ENCODE measurements at regions not wholly inside any gene's neighbourhood (a gene's known extent, or its start where the extent isn't known, plus 50 kb on each side); places are given as distances from the start of the nearest gene placed in this dataset.

GRCh38 chr2:128778843-128779242 is 460.2 kb upstream of the HS6ST1 start:
- DNase-seq (ENCODE audit: low read depth, low spot score) (no peak), FAIRE-seq (no peak)
- Histone ChIP-seq H3K36me3 (ENCODE audit: control insufficient read depth in 2 of 2, extremely low read depth in 1 of 2, insufficient read depth in 2 of 2, low read length in 2 of 2) (no peaks in the 10 kb centered on the region), H3K79me2 (ENCODE audit: control insufficient read depth, insufficient read depth, low read length) (no peaks in the 10 kb centered on the region), H3K9me3 (replicated peaks; ENCODE audit: control insufficient read depth, insufficient read depth, low read length) (peaks cover 2% of the 10 kb centered on the region), H3K9ac (replicated peaks; ENCODE audit: extremely low read depth, insufficient read depth, low read length) (no peak overlapping the region), H2AFZ (ENCODE audit: low read depth, low read length) (no peak overlapping the region), H3K27ac (ENCODE audit: insufficient read depth, low read depth, low read length) (no peak overlapping the region), H3K4me1 (ENCODE audit: control insufficient read depth, extremely low read depth, insufficient read depth, low read length) (no peaks in the 10 kb centered on the region), H3K9me1 (replicated peaks; ENCODE audit: control insufficient read depth, extremely low read depth, insufficient read depth, low read length) (no peaks in the 10 kb centered on the region), H4K20me1 (replicated peaks; ENCODE audit: control insufficient read depth, extremely low read depth, insufficient read depth, low read length) (no peaks in the 10 kb centered on the region), H3K27me3 (ENCODE audit: control insufficient read depth in 2 of 2, insufficient read depth in 2 of 2, low read length in 2 of 2) (no peaks in the 10 kb centered on the region), H3K4me3 (replicated peaks in 1 of 3; ENCODE audit: insufficient read depth in 1 of 3, low read depth in 1 of 3, low read length in 3 of 3) (no peak overlapping the region), H3K4me2 (ENCODE audit: insufficient read depth, low read length) (no peak overlapping the region)
- dilution Hi-C loops (cut with MboI; ENCODE audit: extremely low pct_ligation_motif_present, low sequenced_read_pairs) (no loop called here), intact Hi-C loops (cut with micrococcal nuclease) (no loop called here)
- no TSS peak for BruUV-seq (replicated peaks)
- CTCF ChIA-PET = no interaction called here
- no peak for TF ChIP-seq GATA2 (IDR thresholded peaks at IDR 0.05; ENCODE audit: insufficient read depth, insufficient read length, low read depth, low read length)
- no peak for TF ChIP-seq JUN (IDR thresholded peaks at IDR 0.05; ENCODE audit: borderline replicate concordance, insufficient read depth, insufficient read length, low read depth)
- TF ChIP-seq, protein P1, sequence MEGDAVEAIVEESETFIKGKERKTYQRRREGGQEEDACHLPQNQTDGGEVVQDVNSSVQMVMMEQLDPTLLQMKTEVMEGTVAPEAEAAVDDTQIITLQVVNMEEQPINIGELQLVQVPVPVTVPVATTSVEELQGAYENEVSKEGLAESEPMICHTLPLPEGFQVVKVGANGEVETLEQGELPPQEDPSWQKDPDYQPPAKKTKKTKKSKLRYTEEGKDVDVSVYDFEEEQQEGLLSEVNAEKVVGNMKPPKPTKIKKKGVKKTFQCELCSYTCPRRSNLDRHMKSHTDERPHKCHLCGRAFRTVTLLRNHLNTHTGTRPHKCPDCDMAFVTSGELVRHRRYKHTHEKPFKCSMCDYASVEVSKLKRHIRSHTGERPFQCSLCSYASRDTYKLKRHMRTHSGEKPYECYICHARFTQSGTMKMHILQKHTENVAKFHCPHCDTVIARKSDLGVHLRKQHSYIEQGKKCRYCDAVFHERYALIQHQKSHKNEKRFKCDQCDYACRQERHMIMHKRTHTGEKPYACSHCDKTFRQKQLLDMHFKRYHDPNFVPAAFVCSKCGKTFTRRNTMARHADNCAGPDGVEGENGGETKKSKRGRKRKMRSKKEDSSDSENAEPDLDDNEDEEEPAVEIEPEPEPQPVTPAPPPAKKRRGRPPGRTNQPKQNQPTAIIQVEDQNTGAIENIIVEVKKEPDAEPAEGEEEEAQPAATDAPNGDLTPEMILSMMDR (IDR thresholded peaks at IDR 0.05; ENCODE audit: extremely low read depth in 1 of 2, insufficient read depth in 1 of 2, low read depth in 1 of 2, low read length in 2 of 2) = no peak
- TF ChIP-seq MYC (IDR thresholded peaks at IDR 0.05; ENCODE audit: low read depth, low read length) = no peak
- TF ChIP-seq FOS (IDR thresholded peaks at IDR 0.05; ENCODE audit: borderline replicate concordance, insufficient read depth, low read length) = no peak
- TF ChIP-seq EZH2 (IDR thresholded peaks at IDR 0.05; ENCODE audit: borderline replicate concordance, low read depth, low read length, severe bottlenecking) = no peak
- TF ChIP-seq POLR2AphosphoS5 (IDR thresholded peaks at IDR 0.05; ENCODE audit: insufficient read depth, low read depth, low read length) = no peak
- TF ChIP-seq MAX (IDR thresholded peaks at IDR 0.05; ENCODE audit: insufficient read depth, insufficient read length) = no peak
- no peak for TF ChIP-seq POLR2A (IDR thresholded peaks at IDR 0.05; ENCODE audit: low read depth, low read length)
- POLR2A ChIA-PET = no interaction called here
